ENCODE measurements at regions not wholly inside any gene's neighbourhood (a gene's known extent, or its start where the extent isn't known, plus 50 kb on each side); places are given as distances from the start of the nearest gene placed in this dataset.

DNA sequence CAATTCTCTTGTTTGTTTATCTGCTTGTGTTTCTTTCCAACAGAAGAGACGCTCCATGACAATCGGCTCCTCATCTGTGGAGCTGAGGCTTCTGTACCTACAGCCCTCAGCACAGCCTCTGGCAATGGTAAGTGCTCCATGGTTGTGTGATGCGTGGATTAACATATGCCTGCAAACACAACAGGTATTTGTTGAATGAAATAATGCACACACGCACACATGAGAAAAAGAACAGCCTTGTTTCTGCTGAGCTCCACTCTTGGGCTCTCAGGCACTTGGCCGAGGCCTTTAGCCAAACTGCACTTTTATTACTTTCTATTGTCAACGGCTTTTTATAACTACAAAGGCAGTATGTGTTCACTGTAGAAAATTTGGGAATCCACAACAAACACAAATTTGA, 120.4 kb upstream of the TMCC3 start:
- no peak for TF ChIP-seq EP300 (IDR thresholded peaks at IDR 0.05; ENCODE audit: borderline replicate concordance)
- TF ChIP-seq FOXM1 (IDR thresholded peaks at IDR 0.05; ENCODE audit: borderline replicate concordance, low read depth), result no peak
- TF ChIP-seq, protein P1, sequence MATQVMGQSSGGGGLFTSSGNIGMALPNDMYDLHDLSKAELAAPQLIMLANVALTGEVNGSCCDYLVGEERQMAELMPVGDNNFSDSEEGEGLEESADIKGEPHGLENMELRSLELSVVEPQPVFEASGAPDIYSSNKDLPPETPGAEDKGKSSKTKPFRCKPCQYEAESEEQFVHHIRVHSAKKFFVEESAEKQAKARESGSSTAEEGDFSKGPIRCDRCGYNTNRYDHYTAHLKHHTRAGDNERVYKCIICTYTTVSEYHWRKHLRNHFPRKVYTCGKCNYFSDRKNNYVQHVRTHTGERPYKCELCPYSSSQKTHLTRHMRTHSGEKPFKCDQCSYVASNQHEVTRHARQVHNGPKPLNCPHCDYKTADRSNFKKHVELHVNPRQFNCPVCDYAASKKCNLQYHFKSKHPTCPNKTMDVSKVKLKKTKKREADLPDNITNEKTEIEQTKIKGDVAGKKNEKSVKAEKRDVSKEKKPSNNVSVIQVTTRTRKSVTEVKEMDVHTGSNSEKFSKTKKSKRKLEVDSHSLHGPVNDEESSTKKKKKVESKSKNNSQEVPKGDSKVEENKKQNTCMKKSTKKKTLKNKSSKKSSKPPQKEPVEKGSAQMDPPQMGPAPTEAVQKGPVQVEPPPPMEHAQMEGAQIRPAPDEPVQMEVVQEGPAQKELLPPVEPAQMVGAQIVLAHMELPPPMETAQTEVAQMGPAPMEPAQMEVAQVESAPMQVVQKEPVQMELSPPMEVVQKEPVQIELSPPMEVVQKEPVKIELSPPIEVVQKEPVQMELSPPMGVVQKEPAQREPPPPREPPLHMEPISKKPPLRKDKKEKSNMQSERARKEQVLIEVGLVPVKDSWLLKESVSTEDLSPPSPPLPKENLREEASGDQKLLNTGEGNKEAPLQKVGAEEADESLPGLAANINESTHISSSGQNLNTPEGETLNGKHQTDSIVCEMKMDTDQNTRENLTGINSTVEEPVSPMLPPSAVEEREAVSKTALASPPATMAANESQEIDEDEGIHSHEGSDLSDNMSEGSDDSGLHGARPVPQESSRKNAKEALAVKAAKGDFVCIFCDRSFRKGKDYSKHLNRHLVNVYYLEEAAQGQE (IDR thresholded peaks at IDR 0.05; ENCODE audit: low read depth), result no peak
- TF ChIP-seq NFIC (IDR thresholded peaks at IDR 0.05), result no peak
- no peak for TF ChIP-seq TAF1 (IDR thresholded peaks at IDR 0.05; ENCODE audit: low read depth)
- TF ChIP-seq, protein P2, sequence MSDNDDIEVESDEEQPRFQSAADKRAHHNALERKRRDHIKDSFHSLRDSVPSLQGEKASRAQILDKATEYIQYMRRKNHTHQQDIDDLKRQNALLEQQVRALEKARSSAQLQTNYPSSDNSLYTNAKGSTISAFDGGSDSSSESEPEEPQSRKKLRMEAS (IDR thresholded peaks at IDR 0.05), result no peak
- TF ChIP-seq ZBTB7A (IDR thresholded peaks at IDR 0.05; ENCODE audit: low read depth), result no peak
- TF ChIP-seq RAD21 (IDR thresholded peaks at IDR 0.05; ENCODE audit: low read depth), result no peak
- TF ChIP-seq YY1 (IDR thresholded peaks at IDR 0.05; ENCODE audit: low read depth), result no peak

All from Ishikawa (cell line).